ENCODE measurements at regions not wholly inside any gene's neighbourhood (a gene's known extent, or its start where the extent isn't known, plus 50 kb on each side); places are given as distances from the start of the nearest gene placed in this dataset.

GRCh38 chr7:52695973-52696595 lies 339.3 kb upstream of the POM121L12 start:
- Mint-ChIP-seq H3K36me3 (ENCODE audit: insufficient read depth, unreplicated experiment) (no peaks in the 10 kb centered on the region), H3K27me3 (ENCODE audit: unreplicated experiment) (no peaks in the 10 kb centered on the region), H3K9me3 (ENCODE audit: low read depth, unreplicated experiment) (peaks cover 9% of the 10 kb centered on the region), H3K4me3 (ENCODE audit: low read depth, unreplicated experiment) (no peak overlapping the region), H3K27ac (ENCODE audit: unreplicated experiment) (no peak overlapping the region), H3K4me1 (ENCODE audit: low read depth, unreplicated experiment) (no peaks in the 10 kb centered on the region)
- intact Hi-C loops (cut with micrococcal nuclease; ENCODE audit: unreplicated experiment) = no loop called here
- no peak for TF ChIP-seq CTCF (IDR thresholded peaks at IDR 0.05; ENCODE audit: unreplicated experiment)
- BruUV-seq (replicated peaks) = no TSS peak
- CTCF ChIA-PET = no interaction called here
- DNase-seq = no peak

- H3K4me1 Mint-ChIP-seq (ENCODE audit: low read depth, unreplicated experiment) = no peaks in the 10 kb centered on the region
- DNase-seq = no peak
- no peaks in the 10 kb centered on the region for H3K36me3 Mint-ChIP-seq (ENCODE audit: insufficient read depth, unreplicated experiment)
- BruUV-seq (replicated peaks) = no TSS peak
- intact Hi-C loops (cut with micrococcal nuclease; ENCODE audit: unreplicated experiment) = no loop called here
- CTCF ChIA-PET = no interaction called here
- no peaks in the 10 kb centered on the region for H3K27me3 Mint-ChIP-seq (ENCODE audit: unreplicated experiment)
- no peak overlapping the region for H3K4me3 Mint-ChIP-seq (ENCODE audit: low read depth, unreplicated experiment)
- no peak for TF ChIP-seq CTCF (IDR thresholded peaks at IDR 0.05; ENCODE audit: unreplicated experiment)
- peaks cover 16% of the 10 kb centered on the region for H3K9me3 Mint-ChIP-seq (ENCODE audit: low read depth, unreplicated experiment)
- H3K27ac Mint-ChIP-seq (ENCODE audit: unreplicated experiment) = no peak overlapping the region
Observed at GRCh38 chr7:52691257-52691656, 344.2 kb upstream of the POM121L12 start.

DNA sequence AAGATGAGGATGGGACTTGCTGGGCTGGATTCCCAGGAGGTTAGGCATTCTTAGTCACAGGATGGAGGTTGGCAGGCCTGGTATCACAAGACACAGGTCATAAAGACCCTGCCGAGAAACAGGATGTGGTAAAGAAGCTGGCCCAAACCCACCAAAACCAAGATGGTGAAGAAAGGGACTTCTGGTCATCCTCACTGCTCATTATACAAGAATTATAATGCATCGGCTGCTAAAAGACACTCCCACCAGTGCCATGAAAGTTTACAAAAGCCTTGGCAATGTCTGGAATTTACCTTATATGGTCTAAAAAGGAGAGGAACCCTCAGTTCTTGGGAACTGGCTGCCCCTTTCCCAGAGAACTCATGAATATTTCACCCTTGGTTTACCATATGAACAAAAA lies 345.5 kb upstream of the POM121L12 start:
- no TSS peak for BruUV-seq (replicated peaks)
- Mint-ChIP-seq H3K4me3 (ENCODE audit: low read depth, unreplicated experiment) (no peak overlapping the region), H3K9me3 (ENCODE audit: low read depth, unreplicated experiment) (peaks cover 13% of the 10 kb centered on the region), H3K36me3 (ENCODE audit: insufficient read depth, unreplicated experiment) (no peaks in the 10 kb centered on the region), H3K27ac (ENCODE audit: unreplicated experiment) (no peak overlapping the region), H3K4me1 (ENCODE audit: low read depth, unreplicated experiment) (no peaks in the 10 kb centered on the region), H3K27me3 (ENCODE audit: unreplicated experiment) (no peaks in the 10 kb centered on the region)
- TF ChIP-seq CTCF (IDR thresholded peaks at IDR 0.05; ENCODE audit: unreplicated experiment) = no peak
- CTCF ChIA-PET = no interaction called here
- intact Hi-C loops (cut with micrococcal nuclease; ENCODE audit: unreplicated experiment) = no loop called here
- no peak for DNase-seq

- H3K9me3 Mint-ChIP-seq (ENCODE audit: low read depth, unreplicated experiment) = peaks cover 26% of the 10 kb centered on the region
- no peak for DNase-seq
- CTCF ChIA-PET = interaction anchor here (0.6 kb wide), 1 partner anchor 396 kb away, joined by 3 read pairs; no protein-coding TSS in a partner anchor
- no peak for TF ChIP-seq CTCF (IDR thresholded peaks at IDR 0.05; ENCODE audit: unreplicated experiment)
- BruUV-seq (replicated peaks) = no TSS peak
- intact Hi-C loops (cut with micrococcal nuclease; ENCODE audit: unreplicated experiment) = no loop called here
- no peak overlapping the region for H3K4me3 Mint-ChIP-seq (ENCODE audit: low read depth, unreplicated experiment)
- H3K36me3 Mint-ChIP-seq (ENCODE audit: insufficient read depth, unreplicated experiment) = no peaks in the 10 kb centered on the region
- no peaks in the 10 kb centered on the region for H3K4me1 Mint-ChIP-seq (ENCODE audit: low read depth, unreplicated experiment)
- H3K27ac Mint-ChIP-seq (ENCODE audit: unreplicated experiment) = no peak overlapping the region
- H3K27me3 Mint-ChIP-seq (ENCODE audit: unreplicated experiment) = no peaks in the 10 kb centered on the region
Observed at GRCh38 chr7:52685333-52685732, 350.1 kb upstream of the POM121L12 start.

Measured in Calu3 (cell line).